SH-SY5Y (cell line): ENCODE measurements at regions not wholly inside any gene's neighbourhood (a gene's known extent, or its start where the extent isn't known, plus 50 kb on each side); places are given as distances from the start of the nearest gene placed in this dataset.

Experiments
- GATA2 ChIP-seq: IDR thresholded peaks from 2 replicates; pipeline ENCODE4 v1.6.1; 2011; ENCODE audit warnings: mild to moderate bottlenecking, low read depth, low read length
- GATA3 ChIP-seq: IDR thresholded peaks from 2 replicates; pipeline ENCODE4 v1.6.1; 2011; ENCODE audit warnings: low read depth, mild to moderate bottlenecking, low read length, moderate library complexity

DNA sequence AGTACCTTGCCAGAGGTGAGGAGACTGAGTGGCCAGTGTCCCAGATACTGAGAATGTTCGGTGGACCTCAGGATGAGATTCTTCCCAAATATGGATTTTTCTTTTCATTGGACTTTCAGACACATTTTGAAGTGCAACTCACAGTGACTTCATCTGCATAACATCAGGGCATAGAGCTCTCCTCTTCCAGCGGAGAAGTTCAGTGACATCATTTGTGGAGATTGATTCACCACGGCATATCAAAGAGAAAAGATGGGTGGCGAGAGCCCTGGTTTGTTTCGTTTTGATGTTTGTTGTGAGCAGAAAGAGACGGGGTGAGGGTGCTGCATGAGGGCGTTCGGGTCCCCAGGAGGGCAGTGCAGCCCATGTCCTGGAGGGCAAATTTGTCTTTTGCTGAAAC is 120.1 kb upstream of the GPR12 start:
- TF ChIP-seq GATA3 (no peak), GATA2 (no peak)
